ENCODE measurements at regions not wholly inside any gene's neighbourhood (a gene's known extent, or its start where the extent isn't known, plus 50 kb on each side); places are given as distances from the start of the nearest gene placed in this dataset.

DNA sequence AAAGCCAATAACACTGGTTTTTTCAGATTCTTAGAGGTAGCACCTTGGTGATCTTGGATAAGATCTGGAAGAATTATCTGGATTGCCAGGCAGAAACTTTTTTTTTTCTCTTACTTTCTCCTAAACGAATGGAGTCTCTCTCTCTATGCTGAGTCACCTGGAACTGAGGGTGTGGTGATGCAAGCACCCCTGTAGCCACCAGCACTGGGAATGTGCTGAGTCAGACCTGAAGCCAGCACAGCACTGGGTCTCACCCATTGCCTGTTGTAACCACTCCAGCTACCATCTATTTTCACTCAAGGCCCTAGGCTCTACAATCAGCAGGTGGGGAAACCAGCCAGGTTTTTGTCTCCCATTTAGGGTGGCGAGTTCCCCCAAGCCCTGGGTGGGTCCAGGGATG lies 923.8 kb downstream of the RAPGEF2 start:
- TF ChIP-seq GATA3 (IDR thresholded peaks at IDR 0.05; ENCODE audit: low read depth, low read length): no peak
- no peak for TF ChIP-seq GATA2 (IDR thresholded peaks at IDR 0.05; ENCODE audit: low read depth, low read length)
